NOMO-1 (cell line): ENCODE measurements at regions not wholly inside any gene's neighbourhood (a gene's known extent, or its start where the extent isn't known, plus 50 kb on each side); places are given as distances from the start of the nearest gene placed in this dataset.
"Not testable (repeated sequence)": the region's sequence is repeated elsewhere in the genome, so short reads cannot be mapped to it uniquely, and the experiment has no call there.

Experiments
- DNase-seq, 2 experiments: peaks; one replicate each; lab custom pipeline; 2025; ENCODE audit not compliant: unreplicated experiment in 2 of 2; lab: John Stamatoyannopoulos, UW

DNA sequence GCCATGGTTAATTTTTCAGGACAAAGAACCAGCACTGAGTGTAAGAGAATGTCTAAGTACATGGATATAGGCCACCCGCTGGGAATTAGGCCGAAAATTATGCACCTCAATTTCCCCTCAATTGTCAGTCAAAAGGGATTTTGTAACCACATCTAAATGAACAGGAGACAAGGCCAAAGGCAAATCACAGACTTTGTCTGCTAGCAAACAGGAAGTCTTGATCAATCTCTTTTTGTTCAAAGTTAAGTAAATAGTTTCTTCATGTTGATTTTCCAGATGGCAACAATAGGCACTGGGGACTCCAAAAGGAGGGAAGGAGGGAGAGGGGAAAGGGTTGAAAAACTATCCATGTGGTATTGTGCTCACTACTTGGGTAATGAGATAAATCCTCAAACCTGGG, 276.0 kb downstream of the COG6 start:
- DNase-seq: no peak

- not testable (repeated sequence) for DNase-seq
These were observed 277.1 kb downstream of the COG6 start for GRCh38 chr13:39932514-39932913.

GRCh38 chr13:39935155-39935554, 279.7 kb downstream of the COG6 start:
- no peak for DNase-seq

- no peak for DNase-seq
These were observed 283.1 kb downstream of the COG6 start for GRCh38 chr13:39938596-39938995.

GRCh38 chr13:39941236-39941635, 285.8 kb downstream of the COG6 start:
- DNase-seq: no peak

- no peak for DNase-seq
These were observed 286.6 kb downstream of the COG6 start for GRCh38 chr13:39941911-39942551.

DNA sequence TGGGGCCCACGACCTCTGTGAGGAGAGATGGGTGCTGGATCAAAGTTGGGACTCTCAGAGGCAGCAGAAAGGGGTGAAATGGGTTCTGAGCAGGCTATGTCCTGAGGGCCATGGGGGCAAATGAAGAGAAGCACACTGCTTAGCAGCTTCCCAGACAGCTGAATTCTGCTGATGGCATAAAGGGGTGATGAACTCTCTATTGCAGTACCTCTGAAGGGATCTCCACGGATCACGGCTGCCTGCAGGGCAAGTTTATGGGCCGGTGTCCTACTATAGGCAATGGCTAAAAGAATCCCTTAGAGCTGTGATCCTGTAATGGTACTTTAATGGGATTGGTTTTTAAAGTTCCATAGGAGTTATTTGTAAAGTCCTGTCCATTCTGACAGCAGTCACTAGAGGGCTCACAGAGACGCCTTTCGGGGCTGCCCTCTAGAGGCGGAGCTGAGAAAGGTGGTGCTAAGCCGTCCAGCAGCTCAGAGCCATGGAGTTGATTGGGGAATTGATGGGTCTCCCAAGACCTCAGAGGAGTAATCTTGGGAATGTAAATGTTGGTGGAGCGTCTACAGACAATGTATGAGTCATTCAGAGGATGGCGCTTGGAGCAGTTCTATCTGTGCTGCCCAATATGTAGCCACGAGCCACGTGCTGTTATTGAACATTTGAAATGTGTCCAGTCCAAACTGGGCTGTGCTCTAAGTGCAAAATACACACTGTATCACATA, 287.3 kb downstream of the COG6 start:
- DNase-seq: peak; percentile 29 to 50

DNA sequence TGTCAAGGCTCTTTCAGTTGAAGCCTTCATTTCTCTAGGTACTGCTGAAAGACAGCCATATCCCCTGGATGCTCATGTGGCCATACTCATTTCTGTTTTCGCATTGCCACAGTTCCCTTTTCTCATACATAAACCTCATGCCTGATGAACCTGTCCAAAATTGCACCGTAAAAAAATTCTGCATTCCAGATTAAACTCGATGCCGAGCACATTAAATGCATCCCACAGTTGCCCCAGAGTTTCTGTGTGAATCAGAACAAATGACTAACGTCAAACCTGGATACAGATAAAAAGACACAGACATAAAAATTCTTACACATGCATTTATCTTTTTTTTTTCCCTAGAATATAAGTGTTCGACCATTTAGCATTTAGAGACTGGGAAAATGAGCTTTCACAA, 288.2 kb downstream of the COG6 start:
- DNase-seq: no peak

- DNase-seq: no peak
These were observed 289.8 kb downstream of the COG6 start for GRCh38 chr13:39945226-39945625.

DNA sequence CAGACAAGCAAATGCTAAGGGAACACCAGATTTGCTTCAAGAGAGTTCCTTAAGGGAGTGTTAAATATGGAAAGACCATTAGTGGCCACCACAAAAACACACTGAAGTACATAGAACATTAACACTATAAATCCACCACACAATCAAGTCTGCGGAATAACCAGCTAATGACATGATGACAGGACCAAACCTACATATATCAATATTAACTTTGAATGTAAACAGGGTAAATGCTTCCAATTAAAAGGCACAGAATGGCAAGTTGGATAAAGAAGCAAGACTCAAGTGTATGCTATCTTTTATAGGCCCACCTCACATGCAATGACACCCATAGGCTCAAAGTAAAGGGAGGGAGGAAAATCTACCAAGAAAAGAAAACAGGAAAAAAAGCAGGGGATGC, 291.3 kb downstream of the COG6 start:
- no peak for DNase-seq

GRCh38 chr13:39951301-39951700, 295.8 kb downstream of the COG6 start:
- no peak for DNase-seq

- no peak for DNase-seq
These were observed 297.1 kb downstream of the COG6 start for GRCh38 chr13:39952249-39953233.

DNA sequence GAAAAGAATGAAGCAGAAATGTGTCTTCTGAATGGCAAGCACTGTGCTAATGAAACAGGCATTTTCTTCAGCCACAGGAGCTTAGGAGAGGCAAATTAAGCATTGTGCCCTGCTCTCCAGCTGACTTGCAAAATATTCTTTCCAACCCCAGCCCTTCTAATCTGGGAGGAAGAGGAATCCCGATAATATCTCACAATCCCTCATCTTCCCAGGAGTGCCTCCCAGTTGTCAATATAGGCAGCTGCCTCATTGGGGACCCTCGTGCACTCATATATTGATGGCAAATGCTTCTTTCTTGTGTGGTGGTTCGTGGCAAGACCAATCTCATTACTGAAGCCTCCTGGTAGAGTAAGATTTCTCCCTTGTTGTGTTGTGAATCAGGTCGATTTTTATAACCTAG, 299.0 kb downstream of the COG6 start:
- DNase-seq: no peak

GRCh38 chr13:39955560-39955959, 300.1 kb downstream of the COG6 start:
- DNase-seq: no peak

- DNase-seq: no peak
These were observed 300.6 kb downstream of the COG6 start for GRCh38 chr13:39956036-39956435.

GRCh38 chr13:39957868-39958677, 302.6 kb downstream of the COG6 start:
- no peak for DNase-seq

- no peak for DNase-seq
These were observed 304.2 kb downstream of the COG6 start for GRCh38 chr13:39959497-39960144.

GRCh38 chr13:39960191-39960590, 304.7 kb downstream of the COG6 start:
- no peak for DNase-seq

DNA sequence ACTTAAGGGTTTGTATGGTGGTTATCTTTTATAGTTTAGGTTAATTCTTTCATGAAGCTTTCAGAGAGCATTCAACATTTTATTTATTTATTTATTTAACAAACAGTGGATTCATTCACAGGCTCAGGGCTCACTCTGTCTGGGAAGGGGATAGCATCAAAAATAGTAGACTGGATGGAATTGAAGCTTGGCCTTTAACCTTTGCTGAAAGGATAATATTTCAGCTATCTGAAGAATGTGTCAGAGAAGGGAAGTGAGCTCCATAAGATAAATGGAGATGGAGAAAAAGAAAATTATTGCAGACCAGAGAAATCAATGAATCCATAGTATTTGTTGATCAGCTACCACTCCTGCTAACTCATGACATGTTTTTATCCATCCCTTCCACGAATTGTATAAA, 305.6 kb downstream of the COG6 start:
- DNase-seq: no peak

GRCh38 chr13:39963612-39964011, 308.1 kb downstream of the COG6 start:
- DNase-seq: no peak
